NOMO-1 (cell line): ENCODE measurements at regions not wholly inside any gene's neighbourhood (a gene's known extent, or its start where the extent isn't known, plus 50 kb on each side); places are given as distances from the start of the nearest gene placed in this dataset.
A peak's percentile ranks its signal among the peaks of the same experiment; 100 is the strongest.

Experiments used
- DNase-seq, 2 experiments: peaks; one replicate each; lab custom pipeline; 2025; ENCODE audit not compliant: unreplicated experiment in 2 of 2; lab: John Stamatoyannopoulos, UW

GRCh38 chr3:34687671-34688070 lies 889.2 kb downstream of the PDCD6IP start:
- no peak for DNase-seq

- no peak for DNase-seq
Measured at GRCh38 chr3:34696831-34697230, 898.4 kb downstream of the PDCD6IP start.

GRCh38 chr3:34703053-34703452 lies 904.6 kb downstream of the PDCD6IP start:
- no peak for DNase-seq

DNA sequence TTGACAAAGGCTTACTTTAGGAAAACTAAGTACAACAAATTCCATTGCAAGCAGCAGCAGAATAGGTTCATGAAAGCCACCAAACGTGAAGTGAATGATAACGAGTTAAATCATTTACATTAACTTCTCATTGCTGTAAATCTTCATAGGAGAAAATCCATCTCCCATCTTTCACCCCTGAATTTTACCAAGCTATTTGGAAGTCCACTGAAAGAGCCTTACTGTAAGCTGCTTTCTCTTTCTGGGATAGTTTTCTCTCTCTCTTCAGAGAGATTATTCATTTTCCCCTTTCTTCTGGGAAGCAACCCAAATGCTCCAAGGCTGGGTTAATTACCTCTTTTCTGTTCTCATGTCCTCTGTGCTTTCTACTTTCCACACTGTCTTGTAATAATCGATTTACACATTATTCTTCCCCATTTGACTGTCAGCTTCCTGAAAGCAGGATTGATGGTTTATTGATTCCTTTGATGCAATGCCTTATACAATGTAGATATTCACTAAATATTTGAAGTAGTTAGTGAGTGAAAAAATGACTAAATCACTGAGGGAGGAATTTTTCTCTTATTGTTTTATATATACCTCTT lies 914.3 kb upstream of the ARPP21 start:
- DNase-seq = no peak

DNA sequence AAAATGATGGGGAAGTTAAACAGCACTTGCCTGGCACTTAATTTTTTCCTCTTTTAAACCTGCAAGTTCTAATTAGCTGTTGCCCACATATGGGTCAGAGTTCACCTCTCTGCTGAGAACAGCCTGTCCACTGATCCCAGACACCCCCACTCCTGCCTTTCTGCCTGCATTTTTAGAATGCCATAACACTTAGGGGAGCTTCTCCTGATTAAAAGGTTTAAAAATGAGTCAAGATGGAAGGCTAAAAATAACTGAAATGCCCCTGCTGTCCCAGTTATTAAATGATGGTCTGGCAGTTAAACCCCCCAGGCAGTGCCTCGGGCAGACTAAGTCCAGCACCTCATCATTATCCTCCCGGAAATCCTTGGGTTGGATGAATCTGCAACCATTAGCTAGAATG lies 913.6 kb upstream of the ARPP21 start:
- no peak for DNase-seq

DNA sequence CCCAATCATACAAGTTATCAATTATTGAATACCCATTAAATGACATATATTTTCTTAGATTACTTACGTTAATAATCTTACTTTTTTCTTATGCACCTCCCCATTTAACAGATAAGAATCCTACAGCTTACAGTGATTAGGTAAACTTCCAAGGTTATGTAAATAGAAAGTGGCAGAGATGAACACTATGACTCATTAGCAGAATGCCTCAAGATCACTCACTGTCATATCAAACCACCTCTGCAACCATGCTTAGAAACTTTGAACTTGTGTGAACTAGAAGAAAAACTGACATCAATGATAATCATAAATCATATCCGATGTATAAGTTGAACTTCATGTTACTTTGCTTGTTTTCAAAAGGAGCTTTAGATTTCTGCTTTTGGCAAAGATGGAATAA lies 911.6 kb upstream of the ARPP21 start:
- no peak for DNase-seq

DNA sequence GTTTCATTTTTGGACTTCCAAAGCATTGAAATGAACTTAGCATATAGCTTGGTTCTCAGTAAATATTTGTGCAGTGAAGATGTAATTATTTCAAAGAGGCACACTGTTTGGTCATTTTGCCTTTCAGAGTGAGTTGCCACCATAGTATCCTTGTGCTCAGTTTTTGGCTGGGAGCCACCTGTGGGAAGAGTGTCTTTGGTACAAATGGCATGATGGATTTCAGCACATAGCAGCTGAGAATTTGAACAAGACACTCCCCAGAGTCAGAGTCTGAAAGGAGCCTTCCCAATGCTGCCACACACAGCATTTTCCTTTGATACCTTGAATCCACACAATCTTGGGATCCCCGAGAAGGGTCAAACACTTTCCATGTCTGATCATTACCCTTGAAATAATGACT lies 897.2 kb upstream of the ARPP21 start:
- no peak for DNase-seq

- DNase-seq = no peak
Measured at GRCh38 chr3:34758630-34759261, 880.6 kb upstream of the ARPP21 start.

GRCh38 chr3:34777386-34777785 lies 861.9 kb upstream of the ARPP21 start:
- DNase-seq = no peak

GRCh38 chr3:34779092-34779491 lies 860.2 kb upstream of the ARPP21 start:
- no peak for DNase-seq

- DNase-seq = no peak
Measured at GRCh38 chr3:34780294-34780693, 859.0 kb upstream of the ARPP21 start.

DNA sequence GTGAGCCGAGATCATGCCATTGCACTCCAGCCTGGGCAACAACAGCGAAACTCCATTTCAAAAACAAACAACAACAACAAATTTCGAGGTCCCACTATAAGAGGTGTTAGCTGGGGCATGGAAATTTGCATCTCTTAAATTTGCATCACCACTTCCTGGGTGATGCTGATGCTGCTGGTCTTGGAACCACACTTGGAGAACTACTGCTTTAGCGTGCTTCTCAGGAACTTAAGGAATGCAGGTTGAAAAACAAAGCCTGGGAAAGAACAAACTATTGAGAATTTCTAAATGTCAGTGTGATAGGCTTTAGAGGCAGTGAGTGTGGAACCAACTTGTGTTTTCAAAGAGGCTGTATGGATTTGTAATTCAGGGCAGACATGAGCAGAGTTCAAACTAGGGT lies 858.4 kb upstream of the ARPP21 start:
- DNase-seq = no peak

DNA sequence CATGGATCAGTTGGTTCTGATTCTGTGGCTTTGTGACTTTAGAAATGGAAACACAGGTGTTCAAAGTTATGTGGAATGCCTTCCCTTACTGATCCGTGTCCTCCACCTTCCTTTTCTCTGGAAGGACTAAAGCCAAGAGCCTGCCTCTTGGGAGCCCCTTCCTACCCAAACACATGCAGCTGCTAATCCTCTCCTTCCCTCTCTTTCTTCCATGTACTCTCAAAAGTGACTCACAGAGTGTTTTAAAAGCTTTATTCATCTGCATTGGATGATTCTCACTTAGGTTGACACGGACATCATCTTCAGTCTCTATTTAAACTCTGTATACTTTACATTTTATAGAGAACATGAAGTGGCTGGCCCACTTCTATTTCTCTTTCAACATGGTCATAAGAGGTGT lies 856.5 kb upstream of the ARPP21 start:
- DNase-seq = no peak

GRCh38 chr3:34783876-34784275 lies 855.4 kb upstream of the ARPP21 start:
- peak; percentile 14 to 55 for DNase-seq

GRCh38 chr3:34793057-34793456 lies 846.3 kb upstream of the ARPP21 start:
- no peak for DNase-seq

DNA sequence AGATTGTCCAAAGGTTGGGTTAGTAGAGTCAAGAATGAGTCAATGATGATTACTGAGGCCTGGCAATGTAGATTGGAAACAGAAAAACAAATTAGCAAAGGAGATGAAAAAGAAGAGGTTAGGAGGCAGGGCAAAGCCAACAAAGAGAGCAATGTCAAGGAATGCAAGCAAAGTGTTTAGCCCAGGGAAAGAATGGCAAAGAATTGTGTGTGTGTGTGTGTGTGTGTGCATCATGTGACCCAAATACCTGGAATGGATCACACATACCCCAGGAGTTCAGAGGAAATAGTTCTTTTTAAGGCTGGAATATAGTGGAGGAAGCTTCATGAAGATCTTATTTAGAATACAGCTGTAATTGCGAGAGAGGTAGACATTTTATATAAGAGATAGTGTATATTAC lies 831.7 kb upstream of the ARPP21 start:
- DNase-seq = no peak

GRCh38 chr3:34808287-34808686 lies 831.0 kb upstream of the ARPP21 start:
- no peak for DNase-seq

DNA sequence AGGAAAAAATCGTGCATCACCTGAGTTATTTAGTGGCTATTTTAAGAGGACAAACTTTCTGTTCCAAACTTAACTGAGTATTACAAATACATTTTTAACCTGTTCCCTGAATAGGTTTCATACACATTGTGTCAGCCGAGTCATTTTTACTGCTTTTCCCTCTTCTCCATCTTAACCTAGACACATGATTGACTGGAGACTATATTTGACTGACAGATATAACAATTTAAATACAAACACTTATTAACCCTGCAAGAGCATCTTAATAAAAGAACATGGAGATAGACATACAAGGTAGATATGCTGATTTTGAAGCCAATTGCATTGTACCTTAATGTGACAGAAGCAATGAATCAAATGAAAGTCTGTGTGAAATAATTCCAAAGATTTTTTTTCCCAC lies 810.5 kb upstream of the ARPP21 start:
- DNase-seq = no peak

DNA sequence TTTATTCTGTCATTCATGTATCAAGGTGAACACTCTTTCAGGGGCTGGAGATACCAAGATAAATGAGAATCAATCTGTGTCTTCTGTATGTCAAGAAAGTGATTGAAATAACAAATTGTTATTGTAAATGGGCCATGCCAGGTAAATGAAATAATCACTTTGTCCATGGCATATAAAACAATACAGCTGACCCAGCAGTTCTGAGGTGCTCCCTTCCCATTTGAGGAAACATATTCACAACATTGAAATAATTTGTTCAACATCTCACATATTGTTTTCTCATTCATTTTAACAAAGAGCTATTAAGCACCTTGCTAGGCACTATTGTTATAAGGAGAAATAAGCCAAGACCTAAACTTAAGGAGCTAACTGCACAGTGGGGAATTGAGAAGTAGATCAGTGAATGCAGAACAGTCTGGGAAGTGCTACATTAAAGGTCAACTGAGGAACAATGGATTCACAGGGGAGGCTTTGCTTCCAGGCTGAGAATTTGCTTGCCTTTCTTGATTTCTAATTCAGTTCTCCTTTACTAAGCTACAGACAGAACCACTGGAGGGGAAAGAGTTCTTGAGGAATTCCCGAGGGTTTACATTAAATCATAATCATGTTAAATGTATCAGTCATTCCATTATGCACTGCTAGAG lies 806.3 kb upstream of the ARPP21 start:
- no peak for DNase-seq

GRCh38 chr3:34837848-34838741 lies 801.2 kb upstream of the ARPP21 start:
- no peak for DNase-seq

- no peak for DNase-seq
Measured at GRCh38 chr3:34842706-34843480, 796.4 kb upstream of the ARPP21 start.
